SU-DHL-6 (cell line): ENCODE measurements at regions not wholly inside any gene's neighbourhood (a gene's known extent, or its start where the extent isn't known, plus 50 kb on each side); places are given as distances from the start of the nearest gene placed in this dataset.

Experiments
- H2AFZ ChIP-seq: fragments of 200-600 bp; sonication (generic); 2 replicates; pipeline ENCODE4 v1.6.1; 2014; ENCODE audit warnings: low read depth, mild to moderate bottlenecking, moderate library complexity, mixed read lengths, antibody characterized with exemption, low read length; ENCODE audit not compliant: severe bottlenecking
- H3F3A ChIP-seq: fragments of 200-600 bp; shearing (Covaris generic); 2 replicates; pipeline ENCODE4 v1.6.0; 2016; ENCODE audit warnings: antibody characterized with exemption, mild to moderate bottlenecking; ENCODE audit not compliant: insufficient read depth
- H3K27ac ChIP-seq: fragments of 200-600 bp; sonication (generic); 2 replicates; pipeline ENCODE4 v1.5.1; 2016; ENCODE audit warnings: low read depth, mild to moderate bottlenecking, low read length, moderate library complexity, mixed read lengths
- H3K27me3 ChIP-seq: fragments of 200-600 bp; sonication (generic), shearing (Covaris generic); 2 replicates; pipeline ENCODE4 v1.6.0; 2014; ENCODE audit warnings: mild to moderate bottlenecking, low read length
- H3K36me3 ChIP-seq: fragments of 200-600 bp; sonication (generic); 2 replicates; pipeline ENCODE4 v1.6.1; 2014; ENCODE audit warnings: mild to moderate bottlenecking, low read length, mixed read lengths
- H3K4me2 ChIP-seq: fragments of 300-600, 200-600 bp; shearing (Covaris generic), sonication (generic); 2 replicates; pipeline ENCODE4 v1.6.0; 2014; ENCODE audit warnings: low read length, low read depth, mild to moderate bottlenecking; ENCODE audit not compliant: poor library complexity, severe bottlenecking
- H3K4me3 ChIP-seq: fragments of 200-600 bp; sonication (generic); 2 replicates; pipeline ENCODE4 v1.5.1; 2014; ENCODE audit warnings: antibody characterized with exemption, low read length, mild to moderate bottlenecking, mixed read lengths; ENCODE audit not compliant: insufficient read depth, poor library complexity, severe bottlenecking
- H3K79me2 ChIP-seq: fragments of 200-600 bp; sonication (generic); 2 replicates; pipeline ENCODE4 v1.6.1; 2014; ENCODE audit warnings: mild to moderate bottlenecking, low read length, moderate library complexity; ENCODE audit not compliant: insufficient read depth
- H3K9ac ChIP-seq: fragments of 200-600 bp; sonication (generic); 2 replicates; pipeline ENCODE4 v1.7.0; 2014; ENCODE audit warnings: mild to moderate bottlenecking, low read length
- H3K9me2 ChIP-seq: fragments of 200-600 bp; sonication (generic); replicated peaks from 2 replicates; pipeline ENCODE4 v1.6.1; 2014; ENCODE audit warnings: low read length; ENCODE audit not compliant: insufficient read depth
- H3K9me3 ChIP-seq: fragments of 200-600 bp; sonication (generic); 2 replicates; pipeline ENCODE4 v1.6.1; 2014; ENCODE audit warnings: low read length, mixed read lengths; ENCODE audit not compliant: insufficient read depth
- H4K20me1 ChIP-seq: fragments of 200-600 bp; sonication (generic); 2 replicates; pipeline ENCODE4 v1.6.1; 2014; ENCODE audit warnings: low read depth, mild to moderate bottlenecking, antibody characterized with exemption, low read length, moderate library complexity, mixed read lengths
- EZH2phosphoT487 ChIP-seq: fragments of 200-600 bp; sonication (generic), shearing (Covaris generic); conservative IDR thresholded peaks from 2 replicates; pipeline ENCODE4 v1.6.1; 2018; ENCODE audit warnings: mild to moderate bottlenecking, antibody characterized with exemption, low read length, moderate library complexity, mixed read lengths
- TF ChIP-seq, protein P1 (sequence below): fragments of 200-600 bp; sonication (generic); IDR thresholded peaks from one replicate; pipeline ENCODE4 v1.5.1; 2017; ENCODE audit warnings: antibody characterized with exemption, mild to moderate bottlenecking, low read length, moderate library complexity; ENCODE audit not compliant: insufficient read depth, poor library complexity, severe bottlenecking

DNA sequence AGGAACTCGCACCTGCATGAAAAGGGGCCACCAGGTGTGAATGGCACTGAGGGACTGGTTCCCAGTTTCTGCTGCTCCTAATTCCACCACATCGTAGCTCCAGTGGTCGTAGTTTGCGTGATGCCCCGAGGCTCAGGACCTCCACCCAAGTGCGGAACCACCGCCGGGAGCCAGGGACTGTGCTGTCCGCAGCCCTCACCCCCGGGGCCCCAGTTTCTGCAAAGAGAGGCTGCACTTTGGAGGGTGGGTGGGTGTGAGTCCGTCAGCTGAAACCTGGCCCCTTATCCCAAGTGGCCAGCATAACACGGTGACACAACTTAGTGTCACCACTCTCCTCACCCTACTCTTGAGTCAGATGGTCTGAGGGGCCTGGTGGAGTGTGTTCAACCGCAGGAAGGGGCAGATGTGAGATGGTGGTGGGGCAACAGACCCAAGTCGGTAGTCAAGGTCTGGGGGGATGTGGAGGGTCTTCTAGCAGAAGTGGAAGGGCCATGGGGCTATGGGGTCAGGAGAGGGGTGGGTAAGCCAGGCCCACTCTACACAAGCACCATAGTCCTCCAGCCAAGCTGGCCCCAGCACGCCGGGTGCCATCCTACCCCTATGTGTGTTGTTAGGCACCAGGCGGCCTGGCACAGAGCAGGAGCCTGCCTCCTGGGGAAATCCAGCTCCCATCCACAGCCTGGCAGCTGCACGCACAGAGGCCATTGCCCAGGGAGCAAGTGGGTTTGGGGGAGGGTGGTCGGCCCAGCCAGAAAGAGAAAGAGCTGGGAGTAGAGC, 1301.6 kb downstream of the UQCRFS1 start:
- Histone ChIP-seq H3K4me3 (no peak overlapping the region), H3K36me3 (no peaks in the 10 kb centered on the region)
- TF ChIP-seq EZH2phosphoT487 = no peak
- TF ChIP-seq, protein P1, sequence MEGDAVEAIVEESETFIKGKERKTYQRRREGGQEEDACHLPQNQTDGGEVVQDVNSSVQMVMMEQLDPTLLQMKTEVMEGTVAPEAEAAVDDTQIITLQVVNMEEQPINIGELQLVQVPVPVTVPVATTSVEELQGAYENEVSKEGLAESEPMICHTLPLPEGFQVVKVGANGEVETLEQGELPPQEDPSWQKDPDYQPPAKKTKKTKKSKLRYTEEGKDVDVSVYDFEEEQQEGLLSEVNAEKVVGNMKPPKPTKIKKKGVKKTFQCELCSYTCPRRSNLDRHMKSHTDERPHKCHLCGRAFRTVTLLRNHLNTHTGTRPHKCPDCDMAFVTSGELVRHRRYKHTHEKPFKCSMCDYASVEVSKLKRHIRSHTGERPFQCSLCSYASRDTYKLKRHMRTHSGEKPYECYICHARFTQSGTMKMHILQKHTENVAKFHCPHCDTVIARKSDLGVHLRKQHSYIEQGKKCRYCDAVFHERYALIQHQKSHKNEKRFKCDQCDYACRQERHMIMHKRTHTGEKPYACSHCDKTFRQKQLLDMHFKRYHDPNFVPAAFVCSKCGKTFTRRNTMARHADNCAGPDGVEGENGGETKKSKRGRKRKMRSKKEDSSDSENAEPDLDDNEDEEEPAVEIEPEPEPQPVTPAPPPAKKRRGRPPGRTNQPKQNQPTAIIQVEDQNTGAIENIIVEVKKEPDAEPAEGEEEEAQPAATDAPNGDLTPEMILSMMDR = no peak

DNA sequence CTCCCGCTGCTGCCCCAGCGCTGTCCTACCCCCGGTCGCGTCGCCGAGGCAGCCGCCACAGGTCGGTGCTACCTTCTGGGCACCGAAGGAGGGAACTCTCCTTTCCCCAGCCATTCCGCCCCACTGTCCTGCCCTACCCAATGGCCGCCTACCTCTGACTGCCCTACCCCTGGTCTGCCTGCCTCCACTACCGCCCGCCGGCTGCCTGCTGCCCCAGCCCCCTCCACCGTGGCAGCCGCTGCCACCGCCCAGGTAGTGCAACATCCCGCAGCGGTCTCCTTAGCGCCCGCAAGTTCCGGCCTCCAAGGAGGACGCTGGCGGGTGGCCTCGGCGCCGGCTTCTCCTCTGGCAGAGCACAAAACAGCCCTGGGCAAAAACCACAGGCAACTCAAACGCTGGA, 1303.1 kb downstream of the UQCRFS1 start:
- no peaks in the 10 kb centered on the region for H3F3A ChIP-seq
- H3K9me2 ChIP-seq = no peaks in the 10 kb centered on the region
- H3K9me3 ChIP-seq = no peaks in the 10 kb centered on the region
- no peak overlapping the region for H3K9ac ChIP-seq
- H2AFZ ChIP-seq = no peak overlapping the region
- H3K4me3 ChIP-seq = no peak overlapping the region
- no peaks in the 10 kb centered on the region for H3K36me3 ChIP-seq
- no peaks in the 10 kb centered on the region for H3K79me2 ChIP-seq
- no peak overlapping the region for H3K4me2 ChIP-seq
- H3K27ac ChIP-seq = no peak overlapping the region
- no peak for TF ChIP-seq EZH2phosphoT487
- TF ChIP-seq, protein P1 = no peak
- H4K20me1 ChIP-seq = no peaks in the 10 kb centered on the region
- H3K27me3 ChIP-seq = no peaks in the 10 kb centered on the region

More for the DNA sequence above, 1301.6 kb downstream of the UQCRFS1 start:
- H3K79me2 ChIP-seq = no peaks in the 10 kb centered on the region
- no peaks in the 10 kb centered on the region for H3K9me3 ChIP-seq
- no peak overlapping the region for H3K9ac ChIP-seq
- H3K9me2 ChIP-seq = no peaks in the 10 kb centered on the region
- H3K27me3 ChIP-seq = no peaks in the 10 kb centered on the region
- no peaks in the 10 kb centered on the region for H3F3A ChIP-seq
- H3K4me2 ChIP-seq = no peak overlapping the region
- no peaks in the 10 kb centered on the region for H4K20me1 ChIP-seq
- no peak overlapping the region for H2AFZ ChIP-seq
- H3K27ac ChIP-seq = no peak overlapping the region

DNA sequence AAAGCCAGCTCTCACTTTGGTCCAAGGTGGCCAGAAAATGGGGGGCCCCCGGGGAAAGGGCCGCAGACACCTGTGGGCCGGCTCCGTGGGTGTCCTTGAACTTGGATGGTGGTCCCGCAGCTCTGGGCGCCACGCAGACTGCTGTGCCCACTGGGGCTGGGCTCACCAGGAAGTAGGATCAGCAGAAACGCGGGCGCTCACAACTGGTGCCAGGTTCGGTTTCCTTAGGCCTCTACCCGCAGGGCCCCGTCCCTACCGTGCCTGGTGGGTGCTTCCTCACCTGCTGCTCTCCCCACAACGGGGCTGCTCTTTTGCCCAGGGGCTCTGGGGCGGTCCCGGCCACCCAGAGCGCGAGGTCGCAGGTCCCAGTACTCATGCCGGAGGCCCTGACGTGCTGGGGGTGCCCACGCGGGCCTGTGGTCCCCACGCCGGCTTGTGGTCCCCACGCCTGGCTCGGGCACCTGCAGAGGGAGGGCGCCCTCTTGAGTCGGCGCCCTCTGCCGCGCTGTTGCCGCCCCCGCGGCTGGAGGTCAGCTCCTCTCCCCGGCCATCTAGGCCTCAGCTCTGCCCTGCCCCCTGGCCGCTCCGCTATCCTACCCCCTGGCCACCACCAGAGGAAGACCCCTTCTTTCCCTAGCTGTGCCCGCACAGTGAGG, 1303.6 kb downstream of the UQCRFS1 start:
- Histone ChIP-seq H3K27ac (no peak overlapping the region), H3K79me2 (no peaks in the 10 kb centered on the region), H3K9ac (no peak overlapping the region), H3K9me2 (no peaks in the 10 kb centered on the region), H3K4me2 (no peak overlapping the region), H3K36me3 (no peaks in the 10 kb centered on the region), H4K20me1 (no peaks in the 10 kb centered on the region), H3K9me3 (no peaks in the 10 kb centered on the region), H3F3A (no peaks in the 10 kb centered on the region), H2AFZ (no peak overlapping the region), H3K4me3 (no peak overlapping the region), H3K27me3 (no peaks in the 10 kb centered on the region)
- TF ChIP-seq, protein P1 = no peak
- TF ChIP-seq EZH2phosphoT487 = no peak
